ENCODE measurements at regions not wholly inside any gene's neighbourhood (a gene's known extent, or its start where the extent isn't known, plus 50 kb on each side); places are given as distances from the start of the nearest gene placed in this dataset.
"Not testable (repeated sequence)": the region's sequence is repeated elsewhere in the genome, so short reads cannot be mapped to it uniquely, and the experiment has no call there.

DNA sequence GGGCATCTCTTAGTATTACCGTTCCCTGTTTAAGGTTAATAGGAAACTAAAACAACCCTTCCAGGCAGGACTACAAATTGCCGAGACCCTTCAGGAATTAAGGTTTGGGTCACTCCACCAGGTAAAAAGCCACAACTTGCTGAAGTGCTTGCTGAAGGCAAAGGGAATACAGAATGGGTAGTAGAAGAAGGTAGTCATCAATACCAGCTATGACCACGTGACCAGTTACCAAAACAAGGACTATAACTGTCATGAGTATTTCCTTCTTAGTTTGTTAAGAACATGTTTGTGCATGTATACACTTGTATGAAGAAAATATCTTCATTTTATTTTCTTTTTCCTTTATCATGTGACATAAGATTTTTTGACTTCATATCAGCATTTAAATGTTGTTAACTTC is 578.7 kb upstream of the FBXO33 start:
- Mint-ChIP-seq H3K27ac (no peak overlapping the region), H3K9me3 (no peaks in the 10 kb centered on the region), H3K4me1 (no peaks in the 10 kb centered on the region), H3K36me3 (ENCODE audit: low read depth) (no peaks in the 10 kb centered on the region), H3K4me3 (no peak overlapping the region), H3K27me3 (ENCODE audit: insufficient read depth) (no peaks in the 10 kb centered on the region)
- Histone ChIP-seq H3K9me3 (ENCODE audit: control insufficient read depth, low read length) (no peaks in the 10 kb centered on the region), H3K4me3 (ENCODE audit: low read length) (no peak overlapping the region), H3K27ac (ENCODE audit: low read depth, low read length) (no peak overlapping the region), H3K36me3 (ENCODE audit: control insufficient read depth, insufficient read depth, low read length) (no peaks in the 10 kb centered on the region), H3K4me1 (ENCODE audit: control insufficient read depth, insufficient read depth, low read length) (no peaks in the 10 kb centered on the region), H3K27me3 (ENCODE audit: control insufficient read depth, insufficient read depth, low read length, poor library complexity, severe bottlenecking) (no peaks in the 10 kb centered on the region), H3K9ac (ENCODE audit: extremely low read depth, low read length, poor library complexity, severe bottlenecking) (no peak overlapping the region)
- no peak for DNase-seq
- TF ChIP-seq CTCF (conservative IDR thresholded peaks at IDR 0.05) = no peak
- WGBS, 2 experiments (ENCODE audit: insufficient coverage in 1 of 2, insufficient read length in 1 of 2) = 93 to 95% methylated on average over 2 to 3 of the region's 3 CpGs

- no peak for TF ChIP-seq CTCF (conservative IDR thresholded peaks at IDR 0.05)
Observed at GRCh38 chr14:40009771-40010170, 577.5 kb upstream of the FBXO33 start.

GRCh38 chr14:40008345-40008744 is 576.1 kb upstream of the FBXO33 start:
- not testable (repeated sequence) for H3K4me1 ChIP-seq (ENCODE audit: control insufficient read depth, insufficient read depth, low read length); H3K27ac ChIP-seq (ENCODE audit: low read depth, low read length); H3K27me3 ChIP-seq (ENCODE audit: control insufficient read depth, insufficient read depth, low read length, poor library complexity, severe bottlenecking); H3K4me3 Mint-ChIP-seq; H3K27ac Mint-ChIP-seq; H3K9ac ChIP-seq (ENCODE audit: extremely low read depth, low read length, poor library complexity, severe bottlenecking); H3K4me3 ChIP-seq (ENCODE audit: low read length); H3K4me1 Mint-ChIP-seq; DNase-seq; H3K36me3 Mint-ChIP-seq (ENCODE audit: low read depth); H3K27me3 Mint-ChIP-seq (ENCODE audit: insufficient read depth); H3K36me3 ChIP-seq (ENCODE audit: control insufficient read depth, insufficient read depth, low read length); H3K9me3 ChIP-seq (ENCODE audit: control insufficient read depth, low read length); H3K9me3 Mint-ChIP-seq
- WGBS, 2 experiments (ENCODE audit: insufficient coverage in 1 of 2, insufficient read length in 1 of 2) = 100% methylated on average over 2 of the region's 2 CpGs; no CpG with 5 or more reads in 1 of the 2 experiments

More at GRCh38 chr14:40009771-40010170, 577.5 kb upstream of the FBXO33 start:
- no peaks in the 10 kb centered on the region for H3K27me3 Mint-ChIP-seq (ENCODE audit: insufficient read depth)
- no peaks in the 10 kb centered on the region for H3K9me3 Mint-ChIP-seq
- 89 to 92% methylated on average over 2 to 4 of the region's 4 CpGs for WGBS, 2 experiments (ENCODE audit: insufficient coverage in 1 of 2, insufficient read length in 1 of 2)
- Histone ChIP-seq H3K9ac (ENCODE audit: extremely low read depth, low read length, poor library complexity, severe bottlenecking) (no peak overlapping the region), H3K9me3 (ENCODE audit: control insufficient read depth, low read length) (no peaks in the 10 kb centered on the region), H3K36me3 (ENCODE audit: control insufficient read depth, insufficient read depth, low read length) (no peaks in the 10 kb centered on the region), H3K4me3 (ENCODE audit: low read length) (no peak overlapping the region), H3K27ac (ENCODE audit: low read depth, low read length) (no peak overlapping the region), H3K27me3 (ENCODE audit: control insufficient read depth, insufficient read depth, low read length, poor library complexity, severe bottlenecking) (no peaks in the 10 kb centered on the region), H3K4me1 (ENCODE audit: control insufficient read depth, insufficient read depth, low read length) (no peaks in the 10 kb centered on the region)
- no peak for DNase-seq
- H3K4me3 Mint-ChIP-seq = no peak overlapping the region
- H3K4me1 Mint-ChIP-seq = no peaks in the 10 kb centered on the region
- no peaks in the 10 kb centered on the region for H3K36me3 Mint-ChIP-seq (ENCODE audit: low read depth)
- H3K27ac Mint-ChIP-seq = no peak overlapping the region

DNA sequence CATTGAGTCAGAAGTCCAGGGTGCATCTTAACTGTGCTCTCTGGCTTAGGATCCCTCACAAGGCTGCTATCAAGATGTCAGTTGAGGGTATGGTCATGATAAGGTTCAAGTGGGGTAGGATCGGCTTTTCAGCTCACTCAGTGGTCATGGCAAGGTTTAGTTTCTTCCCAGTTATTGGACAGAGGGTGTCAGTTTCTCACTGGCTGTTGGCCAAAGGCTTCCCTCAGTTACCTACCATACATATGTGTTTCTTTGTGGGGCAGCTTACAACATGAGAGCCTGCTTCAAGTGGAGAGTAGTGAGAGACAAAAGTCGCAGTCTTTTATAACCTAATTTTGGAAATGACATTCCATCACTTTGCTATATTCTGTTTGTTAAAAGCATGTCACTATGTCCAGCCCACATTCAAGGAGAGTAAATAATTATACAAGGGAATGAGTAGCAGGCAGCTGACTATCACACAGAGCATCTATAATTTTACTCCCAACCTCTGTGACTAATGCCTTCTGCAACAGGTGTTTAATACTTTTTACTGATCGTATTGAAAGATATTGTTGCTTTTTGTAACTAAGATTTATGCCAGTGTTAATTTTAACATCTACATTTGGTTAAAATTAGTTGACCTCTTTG is 572.8 kb upstream of the FBXO33 start:
- no peak overlapping the region for H3K27ac ChIP-seq (ENCODE audit: low read depth, low read length)
- no peak for DNase-seq
- H3K4me1 Mint-ChIP-seq = no peaks in the 10 kb centered on the region
- H3K27me3 Mint-ChIP-seq (ENCODE audit: insufficient read depth) = no peaks in the 10 kb centered on the region
- H3K36me3 ChIP-seq (ENCODE audit: control insufficient read depth, insufficient read depth, low read length) = no peaks in the 10 kb centered on the region
- H3K27ac Mint-ChIP-seq = no peak overlapping the region
- no peaks in the 10 kb centered on the region for H3K4me1 ChIP-seq (ENCODE audit: control insufficient read depth, insufficient read depth, low read length)
- no peaks in the 10 kb centered on the region for H3K9me3 ChIP-seq (ENCODE audit: control insufficient read depth, low read length)
- 90% methylated on average over 2 of the region's 3 CpGs; no CpG with 5 or more reads in 1 of the 2 experiments for WGBS, 2 experiments (ENCODE audit: insufficient coverage in 1 of 2, insufficient read length in 1 of 2)
- H3K27me3 ChIP-seq (ENCODE audit: control insufficient read depth, insufficient read depth, low read length, poor library complexity, severe bottlenecking) = no peaks in the 10 kb centered on the region
- H3K9me3 Mint-ChIP-seq = no peaks in the 10 kb centered on the region
- no peak for TF ChIP-seq CTCF (conservative IDR thresholded peaks at IDR 0.05)
- H3K4me3 ChIP-seq (ENCODE audit: low read length) = no peak overlapping the region
- no peak overlapping the region for H3K9ac ChIP-seq (ENCODE audit: extremely low read depth, low read length, poor library complexity, severe bottlenecking)
- H3K4me3 Mint-ChIP-seq = no peak overlapping the region
- H3K36me3 Mint-ChIP-seq (ENCODE audit: low read depth) = no peaks in the 10 kb centered on the region
